Nephron progenitor cell (in vitro differentiated cells): ENCODE measurements at regions not wholly inside any gene's neighbourhood (a gene's known extent, or its start where the extent isn't known, plus 50 kb on each side); places are given as distances from the start of the nearest gene placed in this dataset.

Experiments
- DNase-seq: peaks from one replicate; pipeline ENCODE4 v3.0.0; 2021
- H3K27ac Mint-ChIP-seq: 2 replicates; pipeline ENCODE4 v1.8.0; 2021; ENCODE audit warnings: mild to moderate bottlenecking, moderate library complexity, mixed read lengths
- H3K27me3 Mint-ChIP-seq: 2 replicates; pipeline ENCODE4 v1.8.0; 2021; ENCODE audit warnings: mild to moderate bottlenecking, low read depth, mixed read lengths; ENCODE audit not compliant: poor library complexity
- H3K36me3 Mint-ChIP-seq: 2 replicates; pipeline ENCODE4 v1.8.0; 2021; ENCODE audit warnings: low read depth, mixed read lengths
- H3K4me1 Mint-ChIP-seq: 2 replicates; pipeline ENCODE4 v1.8.0; 2021; ENCODE audit warnings: mixed read lengths
- H3K4me3 Mint-ChIP-seq: 2 replicates; pipeline ENCODE4 v1.8.0; 2021; ENCODE audit warnings: mild to moderate bottlenecking, moderate library complexity, mixed read lengths
- H3K9me3 Mint-ChIP-seq: 2 replicates; pipeline ENCODE4 v1.8.0; 2021; ENCODE audit warnings: mild to moderate bottlenecking, moderate library complexity, mixed read lengths
- CTCF ChIP-seq: fragments of 200-600 bp; sonication (generic); IDR thresholded peaks from 2 replicates; pipeline ENCODE4 v1.5.0; 2021; ENCODE audit warnings: antibody characterized with exemption

- no peak overlapping the region for H3K27ac Mint-ChIP-seq
- H3K27me3 Mint-ChIP-seq = no peaks in the 10 kb centered on the region
- H3K4me1 Mint-ChIP-seq = no peaks in the 10 kb centered on the region
- H3K4me3 Mint-ChIP-seq = no peak overlapping the region
- peaks cover 27% of the 10 kb centered on the region for H3K9me3 Mint-ChIP-seq
- TF ChIP-seq CTCF = no peak
- H3K36me3 Mint-ChIP-seq = no peaks in the 10 kb centered on the region
- no peak for DNase-seq
Measured at GRCh38 chr2:199216253-199216652, 241.5 kb downstream of the SATB2 start.

- Mint-ChIP-seq H3K27me3 (no peaks in the 10 kb centered on the region), H3K4me1 (no peaks in the 10 kb centered on the region), H3K4me3 (no peak overlapping the region), H3K27ac (no peak overlapping the region), H3K36me3 (no peaks in the 10 kb centered on the region), H3K9me3 (peaks cover 4% of the 10 kb centered on the region)
- no peak for DNase-seq
- no peak for TF ChIP-seq CTCF
Measured at GRCh38 chr2:199207011-199207410, 250.7 kb downstream of the SATB2 start.

GRCh38 chr2:199206536-199206935, 251.2 kb downstream of the SATB2 start:
- H3K36me3 Mint-ChIP-seq = no peaks in the 10 kb centered on the region
- DNase-seq = no peak
- no peaks in the 10 kb centered on the region for H3K9me3 Mint-ChIP-seq
- H3K27ac Mint-ChIP-seq = no peak overlapping the region
- H3K4me3 Mint-ChIP-seq = no peak overlapping the region
- no peak for TF ChIP-seq CTCF
- H3K27me3 Mint-ChIP-seq = no peaks in the 10 kb centered on the region
- no peaks in the 10 kb centered on the region for H3K4me1 Mint-ChIP-seq

GRCh38 chr2:199202964-199203363, 254.8 kb downstream of the SATB2 start:
- H3K27me3 Mint-ChIP-seq = no peaks in the 10 kb centered on the region
- no peaks in the 10 kb centered on the region for H3K9me3 Mint-ChIP-seq
- no peak overlapping the region for H3K4me3 Mint-ChIP-seq
- DNase-seq = no peak
- H3K27ac Mint-ChIP-seq = no peak overlapping the region
- no peaks in the 10 kb centered on the region for H3K4me1 Mint-ChIP-seq
- no peaks in the 10 kb centered on the region for H3K36me3 Mint-ChIP-seq
- no peak for TF ChIP-seq CTCF

- DNase-seq = no peak
- Mint-ChIP-seq H3K27ac (no peak overlapping the region), H3K4me3 (no peak overlapping the region), H3K27me3 (no peaks in the 10 kb centered on the region), H3K4me1 (no peaks in the 10 kb centered on the region), H3K9me3 (no peaks in the 10 kb centered on the region), H3K36me3 (no peaks in the 10 kb centered on the region)
- TF ChIP-seq CTCF = no peak
Measured at GRCh38 chr2:199201539-199201938, 256.2 kb downstream of the SATB2 start.

GRCh38 chr2:199199797-199200196, 257.9 kb downstream of the SATB2 start:
- TF ChIP-seq CTCF = no peak
- no peak overlapping the region for H3K4me3 Mint-ChIP-seq
- peaks cover 15% of the 10 kb centered on the region for H3K4me1 Mint-ChIP-seq
- no peaks in the 10 kb centered on the region for H3K27me3 Mint-ChIP-seq
- no peak for DNase-seq
- no peak overlapping the region for H3K27ac Mint-ChIP-seq
- no peaks in the 10 kb centered on the region for H3K36me3 Mint-ChIP-seq
- H3K9me3 Mint-ChIP-seq = no peaks in the 10 kb centered on the region
